GM12865 (cell line): ENCODE measurements at regions not wholly inside any gene's neighbourhood (a gene's known extent, or its start where the extent isn't known, plus 50 kb on each side); places are given as distances from the start of the nearest gene placed in this dataset.
"Not testable (repeated sequence)": the region's sequence is repeated elsewhere in the genome, so short reads cannot be mapped to it uniquely, and the experiment has no call there.

Experiments
- DNase-seq: peaks from one replicate; pipeline ENCODE4 v3.0.0; 2010; ENCODE audit warnings: low read depth
- H3K4me3 ChIP-seq: 2 replicates; pipeline ENCODE4 v1.5.1; 2011; ENCODE audit warnings: mild to moderate bottlenecking, low read depth, low read length, control low read depth
- CTCF ChIP-seq: IDR thresholded peaks from 2 replicates; pipeline ENCODE4 v1.5.1; 2011; ENCODE audit warnings: low read length, control low read depth, low read depth, inconsistent platforms; ENCODE audit not compliant: insufficient read depth; ENCODE audit errors: missing control alignments

DNA sequence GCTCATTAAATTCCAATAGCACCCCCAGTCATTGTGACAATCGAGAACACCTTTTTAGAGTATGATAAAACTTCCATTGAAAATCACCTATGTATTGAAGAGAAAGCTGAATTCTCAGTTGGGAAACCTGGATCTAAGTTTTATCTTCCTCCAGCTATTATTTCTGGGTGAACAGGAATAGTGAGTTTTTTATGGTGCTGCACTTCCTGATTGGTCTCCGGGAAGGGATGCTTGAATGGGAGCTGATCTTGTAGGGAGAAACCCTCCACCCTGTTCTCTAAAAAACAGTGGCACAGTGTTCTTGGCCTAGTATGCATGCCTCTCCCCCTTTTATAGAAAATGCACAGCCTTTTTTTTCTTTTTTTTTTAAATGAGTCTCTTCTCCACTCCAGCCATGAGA lies 112.2 kb downstream of the ACTBL2 start:
- H3K4me3 ChIP-seq: no peak overlapping the region
- no peak for DNase-seq
- TF ChIP-seq CTCF: no peak

DNA sequence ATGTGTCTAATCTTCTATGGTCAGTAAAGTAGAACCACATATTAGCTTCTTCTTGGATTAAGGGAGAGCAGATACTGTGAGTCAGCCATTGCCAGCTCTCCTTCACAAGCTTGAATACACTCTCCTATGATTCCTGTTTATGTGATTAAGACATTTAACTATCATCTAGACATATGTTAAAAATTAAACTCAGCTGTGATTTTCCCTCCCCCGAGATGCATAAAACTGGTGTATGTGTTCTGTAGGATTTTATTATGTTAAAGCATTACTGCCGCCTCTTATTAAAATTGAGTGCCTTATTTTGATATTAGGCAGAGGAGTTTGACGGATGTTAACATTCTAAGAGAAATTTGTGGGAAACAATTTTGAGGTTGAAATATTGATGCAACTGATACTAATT lies 114.6 kb downstream of the ACTBL2 start:
- DNase-seq: no peak
- TF ChIP-seq CTCF: no peak
- H3K4me3 ChIP-seq: no peak overlapping the region

DNA sequence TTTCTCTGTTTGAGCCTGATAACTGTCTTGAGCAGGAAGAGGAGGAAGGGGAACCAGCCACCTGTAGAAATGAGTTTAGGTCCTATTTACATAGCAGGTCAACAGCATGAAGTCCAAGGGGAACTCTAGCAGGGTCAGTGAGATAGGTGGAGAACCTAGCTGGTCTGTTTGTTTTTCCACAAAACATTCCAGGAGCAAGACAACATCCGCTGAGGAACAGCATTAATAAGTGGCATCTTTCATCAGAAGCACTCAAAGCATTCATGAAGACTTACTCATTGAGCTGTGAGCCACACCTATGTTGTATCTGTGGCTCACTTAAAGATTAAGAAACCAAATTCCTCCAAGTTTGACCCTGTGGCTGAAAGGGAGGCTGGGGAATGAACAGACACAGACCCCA lies 115.9 kb downstream of the ACTBL2 start:
- TF ChIP-seq CTCF: no peak
- DNase-seq: no peak
- no peak overlapping the region for H3K4me3 ChIP-seq

GRCh38 chr5:57362951-57363350 lies 119.7 kb downstream of the ACTBL2 start:
- no peak for TF ChIP-seq CTCF
- no peak overlapping the region for H3K4me3 ChIP-seq
- DNase-seq: no peak

DNA sequence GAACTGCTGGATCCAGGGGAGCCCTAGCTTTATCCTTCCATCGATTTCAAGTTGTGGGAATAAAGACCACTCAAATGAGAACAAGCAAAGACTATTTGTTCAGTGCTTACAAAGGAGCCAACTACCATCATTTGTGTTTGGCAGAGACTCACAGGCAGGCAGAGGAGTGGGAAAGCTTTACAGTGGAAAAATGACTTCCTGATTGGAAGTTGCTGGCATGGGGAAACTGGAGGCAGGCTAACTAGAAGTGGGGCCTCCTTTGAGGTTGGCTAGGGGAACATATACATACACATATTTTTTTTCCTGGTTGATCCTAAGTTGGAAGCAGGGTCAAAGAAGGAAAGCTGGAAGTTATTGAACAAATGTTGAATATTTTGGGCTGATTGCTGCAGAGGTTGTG lies 121.7 kb downstream of the ACTBL2 start:
- TF ChIP-seq CTCF: no peak
- DNase-seq: no peak
- H3K4me3 ChIP-seq: no peak overlapping the region

- H3K4me3 ChIP-seq: no peak overlapping the region
- no peak for DNase-seq
- no peak for TF ChIP-seq CTCF
Observed at GRCh38 chr5:57358796-57359592, 123.6 kb downstream of the ACTBL2 start.

- DNase-seq: not testable (repeated sequence)
Observed at GRCh38 chr5:57356850-57357249, 125.8 kb downstream of the ACTBL2 start.

More at GRCh38 chr5:57356850-57357249, 125.8 kb downstream of the ACTBL2 start:
- H3K4me3 ChIP-seq: not testable (repeated sequence)
